Thoracic aorta (tissue), 2 donors: ENCODE measurements at regions not wholly inside any gene's neighbourhood (a gene's known extent, or its start where the extent isn't known, plus 50 kb on each side); places are given as distances from the start of the nearest gene placed in this dataset.

Source experiments
- ATAC-seq: fragments of 150-250 bp; one replicate; pipeline ENCODE4 v1.8.0; 2017; ENCODE audit warnings: low read depth; ENCODE audit not compliant: insufficient number of reproducible peaks, low FRiP score
- DNase-seq: peaks from one replicate; pipeline ENCODE4 v3.0.0-alpha.2; 2020; ENCODE audit warnings: low spot score
- H3K27ac ChIP-seq, 2 donors: fragments of 200-600 bp; sonication (generic); 1 replicate in 1 of 2; 2 replicates in 1 of 2; pipeline ENCODE4 v1.5.1; 2016; ENCODE audit warnings: mild to moderate bottlenecking in 2 of 2, moderate library complexity in 2 of 2
- H3K27me3 ChIP-seq: fragments of 200-600 bp; sonication (generic); replicated peaks from 2 replicates; pipeline ENCODE4 v1.6.0; 2016; ENCODE audit warnings: mild to moderate bottlenecking; ENCODE audit not compliant: insufficient read depth
- H3K36me3 ChIP-seq: fragments of 200-600 bp; sonication (generic); one replicate; pipeline ENCODE4 v1.5.1; 2016
- H3K4me1 ChIP-seq, 2 donors: fragments of 200-600 bp; sonication (generic); 1 replicate in 1 of 2; 2 replicates in 1 of 2; pipeline versions ENCODE4 v1.5.1 to v1.6.0; 2016; ENCODE audit warnings: low read depth in 2 of 2, mild to moderate bottlenecking in 1 of 2; ENCODE audit not compliant: control insufficient read depth in 1 of 2
- H3K4me3 ChIP-seq: fragments of 200-600 bp; sonication (generic); 2 replicates; pipeline ENCODE4 v1.5.1; 2016; ENCODE audit warnings: mild to moderate bottlenecking
- H3K9me3 ChIP-seq: fragments of 200-600 bp; sonication (generic); 2 replicates; pipeline ENCODE4 v1.5.1; 2016
- CTCF ChIP-seq: fragments of 200-600 bp; sonication (generic); IDR thresholded peaks from one replicate; pipeline ENCODE4 v1.5.1; 2019; ENCODE audit warnings: antibody characterized with exemption

- H3K4me3 ChIP-seq, result no peak overlapping the region
- TF ChIP-seq CTCF, result no peak
- H3K27me3 ChIP-seq, result no peaks in the 10 kb centered on the region
- no peaks in the 10 kb centered on the region for H3K4me1 ChIP-seq
- DNase-seq (no peak), ATAC-seq (no peak)
- no peak overlapping the region for H3K27ac ChIP-seq
- no peaks in the 10 kb centered on the region for H3K9me3 ChIP-seq
- no peaks in the 10 kb centered on the region for H3K36me3 ChIP-seq
These were observed 388.0 kb downstream of the RFPL4B start for GRCh38 chr6:112735129-112735528.

GRCh38 chr6:112739766-112740165 is 392.6 kb downstream of the RFPL4B start:
- Histone ChIP-seq H3K27ac (no peak overlapping the region), H3K4me3 (no peak overlapping the region), H3K36me3 (no peaks in the 10 kb centered on the region), H3K9me3 (no peaks in the 10 kb centered on the region), H3K4me1 (no peaks in the 10 kb centered on the region), H3K27me3 (no peaks in the 10 kb centered on the region)
- no peak for DNase-seq
- no peak for TF ChIP-seq CTCF
- no peak for ATAC-seq

GRCh38 chr6:112743323-112743722 is 396.2 kb downstream of the RFPL4B start:
- Histone ChIP-seq H3K4me3 (no peak overlapping the region), H3K36me3 (no peaks in the 10 kb centered on the region), H3K27me3 (no peaks in the 10 kb centered on the region), H3K9me3 (no peaks in the 10 kb centered on the region), H3K4me1 (no peaks in the 10 kb centered on the region), H3K27ac (no peak overlapping the region)
- TF ChIP-seq CTCF, result no peak
- no peak for DNase-seq
- ATAC-seq, result no peak

- H3K27ac ChIP-seq, result no peak overlapping the region
- H3K27me3 ChIP-seq, result no peaks in the 10 kb centered on the region
- DNase-seq, result no peak
- no peaks in the 10 kb centered on the region for H3K9me3 ChIP-seq
- H3K4me1 ChIP-seq, result no peaks in the 10 kb centered on the region
- no peak for ATAC-seq
- H3K36me3 ChIP-seq, result no peaks in the 10 kb centered on the region
- no peak for TF ChIP-seq CTCF
- H3K4me3 ChIP-seq, result no peak overlapping the region
These were observed 397.7 kb downstream of the RFPL4B start for GRCh38 chr6:112744827-112745226.

GRCh38 chr6:112745765-112746164 is 398.6 kb downstream of the RFPL4B start:
- Histone ChIP-seq H3K27me3 (no peaks in the 10 kb centered on the region), H3K9me3 (no peaks in the 10 kb centered on the region), H3K4me1 (no peaks in the 10 kb centered on the region), H3K27ac (no peak overlapping the region), H3K36me3 (no peaks in the 10 kb centered on the region), H3K4me3 (no peak overlapping the region)
- ATAC-seq (no peak), DNase-seq (no peak)
- no peak for TF ChIP-seq CTCF
